SU-DHL-6 (cell line): ENCODE measurements at regions not wholly inside any gene's neighbourhood (a gene's known extent, or its start where the extent isn't known, plus 50 kb on each side); places are given as distances from the start of the nearest gene placed in this dataset.

Experiments used
- H2AFZ ChIP-seq: fragments of 200-600 bp; sonication (generic); 2 replicates; pipeline ENCODE4 v1.6.1; 2014; ENCODE audit warnings: low read depth, mild to moderate bottlenecking, moderate library complexity, mixed read lengths, antibody characterized with exemption, low read length; ENCODE audit not compliant: severe bottlenecking
- H3F3A ChIP-seq: fragments of 200-600 bp; shearing (Covaris generic); 2 replicates; pipeline ENCODE4 v1.6.0; 2016; ENCODE audit warnings: antibody characterized with exemption, mild to moderate bottlenecking; ENCODE audit not compliant: insufficient read depth
- H3K27ac ChIP-seq: fragments of 200-600 bp; sonication (generic); 2 replicates; pipeline ENCODE4 v1.5.1; 2016; ENCODE audit warnings: low read depth, mild to moderate bottlenecking, low read length, moderate library complexity, mixed read lengths
- H3K27me3 ChIP-seq: fragments of 200-600 bp; sonication (generic), shearing (Covaris generic); 2 replicates; pipeline ENCODE4 v1.6.0; 2014; ENCODE audit warnings: mild to moderate bottlenecking, low read length
- H3K36me3 ChIP-seq: fragments of 200-600 bp; sonication (generic); 2 replicates; pipeline ENCODE4 v1.6.1; 2014; ENCODE audit warnings: mild to moderate bottlenecking, low read length, mixed read lengths
- H3K4me2 ChIP-seq: fragments of 300-600, 200-600 bp; shearing (Covaris generic), sonication (generic); 2 replicates; pipeline ENCODE4 v1.6.0; 2014; ENCODE audit warnings: low read length, low read depth, mild to moderate bottlenecking; ENCODE audit not compliant: poor library complexity, severe bottlenecking
- H3K4me3 ChIP-seq: fragments of 200-600 bp; sonication (generic); 2 replicates; pipeline ENCODE4 v1.5.1; 2014; ENCODE audit warnings: antibody characterized with exemption, low read length, mild to moderate bottlenecking, mixed read lengths; ENCODE audit not compliant: insufficient read depth, poor library complexity, severe bottlenecking
- H3K79me2 ChIP-seq: fragments of 200-600 bp; sonication (generic); 2 replicates; pipeline ENCODE4 v1.6.1; 2014; ENCODE audit warnings: mild to moderate bottlenecking, low read length, moderate library complexity; ENCODE audit not compliant: insufficient read depth
- H3K9ac ChIP-seq: fragments of 200-600 bp; sonication (generic); 2 replicates; pipeline ENCODE4 v1.7.0; 2014; ENCODE audit warnings: mild to moderate bottlenecking, low read length
- H3K9me2 ChIP-seq: fragments of 200-600 bp; sonication (generic); replicated peaks from 2 replicates; pipeline ENCODE4 v1.6.1; 2014; ENCODE audit warnings: low read length; ENCODE audit not compliant: insufficient read depth
- H3K9me3 ChIP-seq: fragments of 200-600 bp; sonication (generic); 2 replicates; pipeline ENCODE4 v1.6.1; 2014; ENCODE audit warnings: low read length, mixed read lengths; ENCODE audit not compliant: insufficient read depth
- H4K20me1 ChIP-seq: fragments of 200-600 bp; sonication (generic); 2 replicates; pipeline ENCODE4 v1.6.1; 2014; ENCODE audit warnings: low read depth, mild to moderate bottlenecking, antibody characterized with exemption, low read length, moderate library complexity, mixed read lengths
- EZH2phosphoT487 ChIP-seq: fragments of 200-600 bp; sonication (generic), shearing (Covaris generic); conservative IDR thresholded peaks from 2 replicates; pipeline ENCODE4 v1.6.1; 2018; ENCODE audit warnings: mild to moderate bottlenecking, antibody characterized with exemption, low read length, moderate library complexity, mixed read lengths
- TF ChIP-seq, protein P1 (sequence below): fragments of 200-600 bp; sonication (generic); IDR thresholded peaks from one replicate; pipeline ENCODE4 v1.5.1; 2017; ENCODE audit warnings: antibody characterized with exemption, mild to moderate bottlenecking, low read length, moderate library complexity; ENCODE audit not compliant: insufficient read depth, poor library complexity, severe bottlenecking

GRCh38 chrX:45718676-45719075 is 518.0 kb upstream of the DIPK2B start:
- Histone ChIP-seq H2AFZ (no peak overlapping the region), H4K20me1 (no peaks in the 10 kb centered on the region), H3K27ac (no peak overlapping the region), H3K4me3 (no peak overlapping the region), H3K9me3 (no peaks in the 10 kb centered on the region), H3K4me2 (no peak overlapping the region), H3K79me2 (no peaks in the 10 kb centered on the region), H3K36me3 (no peaks in the 10 kb centered on the region), H3K9me2 (no peaks in the 10 kb centered on the region), H3F3A (no peaks in the 10 kb centered on the region), H3K9ac (no peak overlapping the region), H3K27me3 (no peaks in the 10 kb centered on the region)
- TF ChIP-seq, protein P1, sequence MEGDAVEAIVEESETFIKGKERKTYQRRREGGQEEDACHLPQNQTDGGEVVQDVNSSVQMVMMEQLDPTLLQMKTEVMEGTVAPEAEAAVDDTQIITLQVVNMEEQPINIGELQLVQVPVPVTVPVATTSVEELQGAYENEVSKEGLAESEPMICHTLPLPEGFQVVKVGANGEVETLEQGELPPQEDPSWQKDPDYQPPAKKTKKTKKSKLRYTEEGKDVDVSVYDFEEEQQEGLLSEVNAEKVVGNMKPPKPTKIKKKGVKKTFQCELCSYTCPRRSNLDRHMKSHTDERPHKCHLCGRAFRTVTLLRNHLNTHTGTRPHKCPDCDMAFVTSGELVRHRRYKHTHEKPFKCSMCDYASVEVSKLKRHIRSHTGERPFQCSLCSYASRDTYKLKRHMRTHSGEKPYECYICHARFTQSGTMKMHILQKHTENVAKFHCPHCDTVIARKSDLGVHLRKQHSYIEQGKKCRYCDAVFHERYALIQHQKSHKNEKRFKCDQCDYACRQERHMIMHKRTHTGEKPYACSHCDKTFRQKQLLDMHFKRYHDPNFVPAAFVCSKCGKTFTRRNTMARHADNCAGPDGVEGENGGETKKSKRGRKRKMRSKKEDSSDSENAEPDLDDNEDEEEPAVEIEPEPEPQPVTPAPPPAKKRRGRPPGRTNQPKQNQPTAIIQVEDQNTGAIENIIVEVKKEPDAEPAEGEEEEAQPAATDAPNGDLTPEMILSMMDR: no peak
- no peak for TF ChIP-seq EZH2phosphoT487

GRCh38 chrX:45716750-45717149 is 516.1 kb upstream of the DIPK2B start:
- Histone ChIP-seq H3K27ac (no peak overlapping the region), H3K4me2 (no peak overlapping the region), H3K9ac (no peak overlapping the region), H3K9me2 (no peaks in the 10 kb centered on the region), H3F3A (no peaks in the 10 kb centered on the region), H3K9me3 (no peaks in the 10 kb centered on the region), H3K79me2 (no peaks in the 10 kb centered on the region), H2AFZ (no peak overlapping the region), H3K27me3 (no peaks in the 10 kb centered on the region), H4K20me1 (no peaks in the 10 kb centered on the region), H3K36me3 (no peaks in the 10 kb centered on the region), H3K4me3 (no peak overlapping the region)
- no peak for TF ChIP-seq EZH2phosphoT487
- TF ChIP-seq, protein P1: no peak

DNA sequence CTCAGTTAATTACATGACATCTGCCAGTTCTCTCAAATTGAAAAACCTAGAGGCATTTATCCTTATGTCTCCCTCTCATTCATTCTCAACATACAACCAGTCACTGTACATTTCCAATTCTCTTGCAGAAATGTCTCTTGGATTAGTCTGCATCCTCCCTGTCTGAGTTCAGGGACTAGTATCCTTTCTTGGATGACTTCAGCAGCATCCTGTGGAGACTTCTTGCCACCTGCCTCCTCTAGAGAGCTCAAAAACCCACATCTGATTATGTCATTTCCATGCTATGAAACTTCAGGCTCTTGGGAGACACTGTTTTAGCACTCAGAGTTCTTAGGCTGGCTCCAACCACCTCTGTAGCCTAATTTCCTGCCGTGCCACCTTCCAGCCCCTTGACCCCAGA is 515.1 kb upstream of the DIPK2B start:
- Histone ChIP-seq H4K20me1 (no peaks in the 10 kb centered on the region), H3K27ac (no peak overlapping the region), H3K9me2 (no peaks in the 10 kb centered on the region), H3K9ac (no peak overlapping the region), H3K27me3 (no peaks in the 10 kb centered on the region), H3K4me2 (no peak overlapping the region), H3K9me3 (no peaks in the 10 kb centered on the region), H3K79me2 (no peaks in the 10 kb centered on the region), H3K4me3 (no peak overlapping the region), H3F3A (no peaks in the 10 kb centered on the region), H2AFZ (no peak overlapping the region), H3K36me3 (no peaks in the 10 kb centered on the region)
- no peak for TF ChIP-seq EZH2phosphoT487
- TF ChIP-seq, protein P1: no peak
